Loucy (cell line): ENCODE measurements at regions not wholly inside any gene's neighbourhood (a gene's known extent, or its start where the extent isn't known, plus 50 kb on each side); places are given as distances from the start of the nearest gene placed in this dataset.

ENCODE experiments used
- CTCF ChIP-seq: fragments of 200-600 bp; sonication (generic); conservative IDR thresholded peaks from 2 replicates; pipeline ENCODE4 v1.5.1; 2014; ENCODE audit warnings: mild to moderate bottlenecking, antibody characterized with exemption, low read length
- EZH2phosphoT487 ChIP-seq: fragments of 200-600 bp; IDR thresholded peaks from 2 replicates; pipeline ENCODE4 v1.6.1; 2018; ENCODE audit warnings: antibody characterized with exemption, mild to moderate bottlenecking, moderate library complexity, borderline replicate concordance

GRCh38 chr5:61654876-61655275 is 322.8 kb downstream of the ZSWIM6 start:
- TF ChIP-seq CTCF = no peak
- TF ChIP-seq EZH2phosphoT487 = no peak
